ENCODE measurements at regions not wholly inside any gene's neighbourhood (a gene's known extent, or its start where the extent isn't known, plus 50 kb on each side); places are given as distances from the start of the nearest gene placed in this dataset.
"Not testable (repeated sequence)": the region's sequence is repeated elsewhere in the genome, so short reads cannot be mapped to it uniquely, and the experiment has no call there.

DNA sequence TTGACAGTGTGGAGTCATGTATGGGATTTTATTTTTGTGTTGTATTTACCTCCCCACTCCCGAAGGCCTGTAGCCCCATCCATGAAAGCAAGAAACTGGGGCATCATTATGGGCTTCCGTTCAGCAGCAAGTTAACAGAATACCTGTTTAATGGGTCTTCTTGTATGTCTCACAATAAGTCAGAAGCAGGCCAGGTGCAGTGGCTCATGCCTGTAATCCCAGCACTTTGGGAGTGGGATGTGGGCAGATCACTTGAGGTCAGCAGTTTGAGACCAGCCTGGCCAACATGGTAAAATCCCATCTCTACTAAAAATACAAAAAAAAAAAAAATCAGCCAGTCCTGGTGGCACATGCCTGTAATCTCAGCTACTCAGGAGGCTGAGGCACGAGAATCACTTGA, 239.7 kb downstream of the SMAD2 start:
- DNase-seq; in situ Hi-C loops (cut with MboI; ENCODE audit: low pct_unique_long_range_greater_than_20kb, low sequenced_read_pairs): not testable (repeated sequence)

DNA sequence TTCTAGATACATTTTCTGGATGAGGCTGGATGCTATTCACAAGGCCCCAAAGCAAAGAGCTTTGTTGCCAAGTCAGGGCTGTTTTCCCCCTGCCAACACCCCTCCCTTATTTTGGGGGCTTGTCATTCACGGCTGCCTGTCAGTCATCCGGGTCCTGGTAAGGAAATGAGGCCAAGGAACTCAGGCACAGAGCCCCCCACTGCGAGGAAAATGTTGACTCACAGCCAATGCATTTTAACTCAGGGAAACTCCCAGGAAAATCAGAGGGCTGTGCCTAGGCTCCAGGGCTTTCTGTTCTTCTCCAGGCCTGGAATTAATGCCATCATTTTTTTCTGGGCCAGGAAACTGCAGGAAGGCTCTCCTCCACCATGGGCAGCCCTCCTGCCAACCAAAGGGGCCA, 241.1 kb downstream of the SMAD2 start:
- in situ Hi-C loops (cut with MboI; ENCODE audit: low pct_unique_long_range_greater_than_20kb, low sequenced_read_pairs), result no loop called here
- no peak for DNase-seq

DNA sequence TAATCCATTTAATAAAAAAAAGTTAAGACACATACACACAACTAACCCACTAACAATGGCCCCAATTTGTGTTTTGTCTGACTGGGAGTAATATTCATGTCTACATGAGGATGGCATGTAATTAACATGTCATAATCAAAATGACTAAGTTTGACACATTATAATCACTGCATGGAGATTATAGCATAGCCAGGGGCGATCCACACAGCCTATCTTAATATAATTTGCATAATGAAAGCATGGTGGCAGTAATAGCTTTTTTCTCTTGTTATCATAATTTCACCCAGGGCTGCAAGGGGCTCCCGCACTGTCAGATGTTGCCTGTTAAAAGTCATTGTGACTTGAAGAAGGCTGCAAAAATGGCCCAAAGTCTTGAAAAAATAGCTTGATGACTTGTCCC, 243.7 kb downstream of the SMAD2 start:
- no peak for DNase-seq
- in situ Hi-C loops (cut with MboI; ENCODE audit: low pct_unique_long_range_greater_than_20kb, low sequenced_read_pairs), result no loop called here

DNA sequence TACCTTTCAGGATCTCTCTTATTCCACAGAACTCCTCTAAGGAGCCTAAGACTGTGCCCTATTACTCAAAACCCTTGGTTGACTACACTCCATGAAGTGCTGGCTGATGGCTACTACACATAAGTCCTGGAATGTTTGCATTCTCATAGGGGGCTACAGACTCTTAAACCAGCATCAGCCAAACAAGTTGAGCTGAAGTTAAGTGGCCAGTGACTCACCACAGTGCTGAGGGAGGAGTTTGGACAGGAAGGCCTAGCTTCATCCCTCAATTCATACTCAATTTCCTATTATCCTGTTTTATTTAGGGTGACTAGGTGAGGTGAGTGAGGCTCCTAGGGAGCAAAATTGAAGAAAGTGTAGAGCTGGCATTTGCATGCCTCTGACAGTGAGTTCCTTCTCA, 246.7 kb downstream of the SMAD2 start:
- no peak for DNase-seq
- in situ Hi-C loops (cut with MboI; ENCODE audit: low pct_unique_long_range_greater_than_20kb, low sequenced_read_pairs), result no loop called here

DNA sequence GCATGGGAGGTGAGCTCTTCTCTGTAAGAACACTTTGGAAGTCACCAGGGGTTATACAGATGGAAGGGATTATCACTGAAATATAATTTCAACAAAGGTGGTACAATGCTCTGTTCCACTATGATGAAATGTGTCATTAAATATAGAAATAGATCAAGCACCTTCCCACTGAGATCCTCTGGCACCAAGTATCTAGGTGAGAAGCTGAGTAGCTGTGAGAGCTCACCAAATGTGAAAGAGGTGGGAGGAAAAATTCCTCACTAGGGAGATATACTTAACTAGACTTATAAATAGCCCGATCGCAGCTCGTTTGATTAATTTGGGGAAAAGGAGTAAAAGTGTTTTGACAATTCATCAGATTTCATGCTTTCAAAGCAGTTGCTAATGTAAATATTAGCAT, 247.6 kb downstream of the SMAD2 start:
- in situ Hi-C loops (cut with MboI; ENCODE audit: low pct_unique_long_range_greater_than_20kb, low sequenced_read_pairs), result no loop called here
- no peak for DNase-seq

DNA sequence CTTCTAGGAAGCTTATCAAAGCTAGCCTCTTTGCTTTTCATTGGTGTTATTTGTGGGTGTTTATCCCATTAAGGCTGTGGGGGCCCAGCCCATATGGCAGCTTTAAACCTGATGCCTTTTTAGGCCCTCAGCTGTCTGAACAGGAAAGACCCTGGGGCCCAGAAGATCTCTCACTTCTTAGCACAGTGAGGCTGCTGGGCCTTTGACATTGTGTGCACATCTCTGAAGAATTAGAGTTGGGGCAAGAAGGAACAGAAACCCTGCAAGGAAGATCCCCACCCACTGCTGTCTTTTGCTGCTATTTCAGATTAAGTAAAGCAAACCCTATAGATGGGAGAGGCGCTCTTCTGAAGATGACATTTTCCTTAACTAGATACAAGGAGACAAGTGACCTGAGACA, 250.0 kb downstream of the SMAD2 start:
- no peak for DNase-seq

DNA sequence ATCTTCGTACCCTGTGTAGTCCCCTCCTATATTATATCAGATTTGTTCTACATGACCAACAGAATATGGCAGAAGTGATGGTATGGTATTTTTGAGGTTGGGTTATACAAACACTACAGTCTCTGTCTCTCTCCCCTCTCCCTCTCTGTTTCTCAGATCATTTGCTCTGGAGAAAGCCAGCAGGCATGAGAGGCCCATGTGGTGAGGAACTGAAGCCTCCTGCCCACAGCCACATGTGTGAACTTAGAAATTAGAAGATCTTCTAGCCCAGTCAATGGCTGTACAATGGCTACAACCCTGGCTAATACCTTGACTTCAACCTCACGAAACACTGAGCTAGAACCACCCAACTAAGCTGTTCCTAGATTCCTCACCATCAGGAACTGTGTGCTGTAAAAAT, 250.6 kb downstream of the SMAD2 start:
- in situ Hi-C loops (cut with MboI; ENCODE audit: low pct_unique_long_range_greater_than_20kb, low sequenced_read_pairs), result no loop called here
- DNase-seq, result no peak

More for the DNA sequence above, 250.0 kb downstream of the SMAD2 start:
- in situ Hi-C loops (cut with MboI; ENCODE audit: low pct_unique_long_range_greater_than_20kb, low sequenced_read_pairs), result no loop called here

DNA sequence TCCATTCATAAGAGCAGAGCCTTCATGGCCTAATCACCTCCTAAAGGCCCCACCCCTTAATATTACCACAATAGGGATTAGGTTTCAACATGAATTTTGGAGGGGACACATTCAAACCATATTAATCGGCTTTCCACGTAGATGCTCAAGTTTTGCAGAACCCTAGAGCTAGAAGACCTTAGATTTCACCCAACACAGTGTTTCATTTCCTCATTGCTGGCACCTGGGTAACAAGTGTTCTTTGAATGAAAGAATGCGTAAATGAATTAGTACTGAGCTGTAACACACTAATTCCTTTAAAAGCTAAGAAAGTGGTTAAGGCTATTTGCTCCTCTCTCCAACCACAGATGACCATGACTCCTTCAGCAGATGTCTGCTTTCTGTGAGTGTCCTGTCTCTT, 252.5 kb downstream of the SMAD2 start:
- no peak for DNase-seq
- in situ Hi-C loops (cut with MboI; ENCODE audit: low pct_unique_long_range_greater_than_20kb, low sequenced_read_pairs), result no loop called here

DNA sequence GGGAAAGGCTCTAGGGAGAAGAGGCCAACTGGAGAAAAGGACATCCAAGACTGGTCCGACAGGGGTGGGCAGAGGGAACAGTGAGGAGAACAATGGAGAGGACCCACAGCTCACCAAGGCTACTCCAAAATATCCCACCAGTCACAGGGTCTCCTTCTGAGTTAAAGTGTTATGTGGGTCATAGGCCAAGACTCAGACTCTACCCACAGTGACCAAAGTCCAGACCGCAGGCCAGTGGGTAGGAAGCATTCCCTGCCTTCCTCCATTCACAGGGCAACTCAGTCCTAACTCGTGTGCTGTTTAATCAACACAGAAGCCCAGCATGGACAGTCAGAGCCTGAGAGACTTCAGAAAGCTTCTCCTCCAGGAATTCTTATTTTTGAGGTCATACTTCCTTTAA, 260.6 kb downstream of the SMAD2 start:
- DNase-seq, result no peak

DNA sequence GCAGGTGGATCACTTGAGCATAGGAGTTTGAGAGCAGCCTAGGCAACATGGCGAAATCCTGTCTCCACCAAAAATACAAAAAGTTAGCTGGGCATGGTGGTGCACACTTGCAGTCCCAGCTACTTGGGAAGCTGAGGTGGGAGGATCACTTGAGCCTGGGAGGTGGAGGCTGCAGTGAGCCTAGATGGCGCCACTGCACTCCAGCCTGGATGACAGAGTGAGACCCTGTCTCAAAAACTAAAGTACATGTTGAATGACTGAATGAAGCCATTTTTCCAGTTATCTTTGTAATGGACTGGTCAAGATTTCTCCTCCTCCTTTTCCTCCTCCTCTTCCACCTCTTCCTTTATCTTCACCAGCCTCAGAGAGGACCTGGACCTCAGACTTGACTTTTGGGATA, 272.0 kb downstream of the SMAD2 start:
- in situ Hi-C loops (cut with MboI; ENCODE audit: low pct_unique_long_range_greater_than_20kb, low sequenced_read_pairs), result no loop called here
- no peak for DNase-seq

More for the DNA sequence above, 260.6 kb downstream of the SMAD2 start:
- in situ Hi-C loops (cut with MboI; ENCODE audit: low pct_unique_long_range_greater_than_20kb, low sequenced_read_pairs), result no loop called here

DNA sequence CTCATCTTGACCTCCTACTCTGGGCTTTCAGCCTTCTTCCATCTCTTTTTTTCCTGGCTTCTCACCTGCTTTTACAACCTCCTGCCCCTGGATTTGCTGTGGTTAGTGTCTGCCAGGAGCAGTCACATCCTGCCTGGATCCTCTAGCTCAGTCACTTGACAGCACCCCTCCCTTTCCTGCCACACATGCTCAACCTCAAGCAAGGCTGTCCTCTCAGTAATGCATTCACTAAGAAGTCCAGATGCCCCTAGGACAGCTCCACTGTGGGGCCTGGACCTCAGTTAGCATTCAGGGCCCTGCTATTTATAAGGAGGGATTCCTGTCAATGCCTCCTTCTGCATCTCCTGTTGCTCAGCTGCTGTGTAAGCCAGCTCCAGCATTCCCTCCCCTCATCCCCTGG, 275.5 kb downstream of the SMAD2 start:
- in situ Hi-C loops (cut with MboI; ENCODE audit: low pct_unique_long_range_greater_than_20kb, low sequenced_read_pairs), result no loop called here
- DNase-seq, result no peak

DNA sequence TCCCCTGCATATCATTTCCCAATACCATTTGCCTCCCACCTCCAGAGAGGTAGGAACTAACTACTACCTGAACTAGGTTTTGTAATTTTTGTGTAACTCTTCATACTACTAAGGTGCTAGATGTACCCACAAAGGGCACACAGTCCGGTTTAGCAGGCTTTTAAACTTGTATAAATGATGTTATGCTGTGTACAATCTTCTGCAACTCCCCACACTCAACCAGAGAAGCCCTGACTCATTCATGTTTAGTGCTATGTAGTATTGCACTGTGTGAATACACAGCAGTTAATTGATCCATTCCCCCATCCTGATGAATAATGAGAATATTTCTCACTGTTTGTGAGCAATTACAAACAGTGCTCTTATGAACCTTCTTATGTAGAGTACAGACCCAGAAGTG, 285.6 kb downstream of the SMAD2 start:
- DNase-seq, result no peak
- in situ Hi-C loops (cut with MboI; ENCODE audit: low pct_unique_long_range_greater_than_20kb, low sequenced_read_pairs), result no loop called here

DNA sequence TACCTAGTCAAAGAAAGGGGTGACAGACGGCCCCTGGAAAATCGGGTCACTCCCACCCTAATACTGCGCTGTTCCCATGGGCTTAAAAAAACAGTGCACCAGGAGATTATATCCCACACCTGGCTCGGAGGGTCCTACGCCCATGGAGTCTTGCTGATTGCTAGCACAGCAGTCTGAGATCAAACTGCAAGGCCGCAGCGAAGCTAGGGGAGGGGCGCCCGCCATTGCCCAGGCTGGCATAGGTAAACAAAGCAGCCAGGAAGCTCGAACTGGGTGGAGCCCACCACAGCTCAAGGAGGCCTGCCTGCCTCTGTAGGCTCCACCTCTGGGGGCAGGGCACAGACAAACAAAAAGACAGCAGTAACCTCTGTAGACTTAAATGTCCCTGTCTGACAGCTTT, 292.9 kb downstream of the SMAD2 start:
- DNase-seq; in situ Hi-C loops (cut with MboI; ENCODE audit: low pct_unique_long_range_greater_than_20kb, low sequenced_read_pairs): not testable (repeated sequence)

DNA sequence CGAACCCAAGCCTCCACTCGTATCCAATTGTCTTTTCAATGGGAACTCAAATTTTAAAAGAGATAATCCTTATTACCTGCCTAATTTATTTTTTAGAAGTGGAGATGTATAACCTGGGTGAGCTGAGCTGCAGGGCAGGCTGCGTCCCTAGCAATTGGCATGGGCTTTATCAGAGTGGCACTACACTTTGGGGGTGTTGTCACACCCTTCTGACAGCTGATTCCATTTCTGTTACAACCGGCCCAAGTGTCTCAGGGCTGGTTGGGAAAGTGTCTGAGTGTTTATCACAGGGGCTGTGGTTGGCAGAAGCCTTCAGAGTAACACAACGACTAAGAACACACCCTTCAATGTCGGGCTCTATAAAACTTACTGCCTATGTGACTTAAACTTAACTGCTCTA, 295.0 kb downstream of the SMAD2 start:
- DNase-seq, result no peak
- in situ Hi-C loops (cut with MboI; ENCODE audit: low pct_unique_long_range_greater_than_20kb, low sequenced_read_pairs), result no loop called here

DNA sequence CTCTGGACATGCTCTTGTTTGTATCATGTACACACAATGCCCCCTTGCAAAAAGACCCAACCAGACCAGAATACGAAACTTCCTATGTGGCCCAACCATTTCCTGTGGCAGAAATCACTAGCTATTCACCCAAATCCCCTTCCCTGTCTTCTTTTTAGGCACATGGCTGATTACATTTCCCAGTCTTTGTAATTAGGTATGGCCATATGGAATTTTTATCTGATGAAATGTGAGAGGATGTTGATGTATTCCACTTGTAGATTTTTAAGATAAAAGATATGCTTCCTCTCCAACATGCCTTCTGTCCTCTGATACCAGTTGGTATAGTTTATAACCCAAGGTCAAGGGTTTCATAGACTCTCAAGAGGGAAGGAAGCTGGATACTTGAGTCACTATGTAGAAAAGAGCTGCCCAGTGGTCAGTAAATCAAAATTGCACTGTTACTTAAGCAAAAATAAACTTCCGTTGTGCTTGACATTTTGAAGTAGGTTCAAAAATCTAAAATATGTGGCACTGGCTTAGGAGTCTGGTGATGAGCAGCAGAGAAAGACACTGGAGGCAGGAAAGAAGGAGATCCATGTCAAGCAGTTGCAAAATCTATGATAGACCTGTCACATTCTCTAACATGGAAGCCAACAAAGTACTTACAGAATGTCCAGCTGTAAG, 297.4 kb downstream of the SMAD2 start:
- DNase-seq, result no peak
- in situ Hi-C loops (cut with MboI; ENCODE audit: low pct_unique_long_range_greater_than_20kb, low sequenced_read_pairs), result no loop called here

DNA sequence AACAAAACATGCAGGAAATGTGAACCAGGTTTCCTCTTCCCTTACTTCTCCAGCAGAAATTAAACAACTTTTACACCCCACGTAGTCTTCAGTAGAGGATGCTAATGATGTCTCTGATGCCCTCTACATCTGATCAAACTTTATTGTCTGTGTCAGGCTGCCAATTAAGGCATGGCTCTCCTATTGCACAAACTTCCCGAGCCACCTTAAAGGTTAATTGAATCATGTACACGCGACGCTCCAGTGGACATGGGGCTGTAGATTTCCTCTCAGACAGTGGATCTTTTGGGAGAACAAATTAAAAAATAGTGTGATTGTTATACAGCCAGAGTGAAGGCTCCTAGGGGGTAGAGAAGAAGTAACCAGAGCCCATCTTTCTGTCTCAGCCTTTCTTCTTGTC, 301.6 kb downstream of the SMAD2 start:
- no peak for DNase-seq
- in situ Hi-C loops (cut with MboI; ENCODE audit: low pct_unique_long_range_greater_than_20kb, low sequenced_read_pairs), result no loop called here

DNA sequence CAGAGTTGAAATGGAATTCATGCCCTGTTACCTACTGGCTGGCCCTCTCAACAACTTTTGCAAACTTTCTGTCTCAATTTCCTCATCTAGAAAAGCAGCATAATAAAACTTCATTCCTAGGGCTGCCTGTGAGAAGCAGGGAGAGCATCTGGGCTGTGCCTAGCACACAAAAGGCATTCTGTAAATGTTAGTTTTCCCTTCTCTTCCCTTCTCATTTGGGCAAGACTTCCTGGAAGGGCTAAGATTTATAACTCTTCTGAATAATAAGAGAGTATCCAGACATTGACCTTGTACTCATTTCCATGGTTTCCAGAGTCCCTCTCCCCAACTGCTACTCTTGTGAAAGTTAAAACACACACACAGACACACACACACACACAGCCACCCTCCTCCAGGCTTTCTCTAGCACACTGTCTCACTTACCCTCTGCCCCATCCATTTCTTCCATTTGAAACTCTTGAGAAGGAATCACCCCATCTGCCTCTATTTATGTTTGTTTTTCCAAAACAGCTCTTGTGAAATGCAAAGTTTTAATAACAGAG, 302.1 kb downstream of the SMAD2 start:
- in situ Hi-C loops (cut with MboI; ENCODE audit: low pct_unique_long_range_greater_than_20kb, low sequenced_read_pairs), result no loop called here
- DNase-seq, result no peak

DNA sequence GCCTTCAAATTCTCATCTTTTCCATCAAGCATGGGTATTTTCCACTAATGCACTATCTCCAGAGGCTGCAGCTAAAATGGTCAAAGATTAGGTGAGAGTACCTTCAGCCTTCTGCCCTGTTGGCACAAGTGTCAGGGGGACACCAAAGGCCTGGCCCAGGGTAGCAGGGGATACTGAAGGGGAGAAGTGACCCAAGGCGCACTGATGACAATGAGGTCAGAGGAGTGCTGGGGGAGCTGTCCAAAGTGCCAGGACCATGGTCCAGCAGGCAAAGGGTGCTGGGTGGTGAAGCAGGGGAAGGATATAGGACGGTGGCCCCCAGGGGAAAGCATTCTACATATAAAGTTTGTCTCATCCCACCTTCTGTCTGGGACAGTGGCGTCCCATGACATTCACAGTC, 303.4 kb downstream of the SMAD2 start:
- in situ Hi-C loops (cut with MboI; ENCODE audit: low pct_unique_long_range_greater_than_20kb, low sequenced_read_pairs), result no loop called here
- no peak for DNase-seq

DNA sequence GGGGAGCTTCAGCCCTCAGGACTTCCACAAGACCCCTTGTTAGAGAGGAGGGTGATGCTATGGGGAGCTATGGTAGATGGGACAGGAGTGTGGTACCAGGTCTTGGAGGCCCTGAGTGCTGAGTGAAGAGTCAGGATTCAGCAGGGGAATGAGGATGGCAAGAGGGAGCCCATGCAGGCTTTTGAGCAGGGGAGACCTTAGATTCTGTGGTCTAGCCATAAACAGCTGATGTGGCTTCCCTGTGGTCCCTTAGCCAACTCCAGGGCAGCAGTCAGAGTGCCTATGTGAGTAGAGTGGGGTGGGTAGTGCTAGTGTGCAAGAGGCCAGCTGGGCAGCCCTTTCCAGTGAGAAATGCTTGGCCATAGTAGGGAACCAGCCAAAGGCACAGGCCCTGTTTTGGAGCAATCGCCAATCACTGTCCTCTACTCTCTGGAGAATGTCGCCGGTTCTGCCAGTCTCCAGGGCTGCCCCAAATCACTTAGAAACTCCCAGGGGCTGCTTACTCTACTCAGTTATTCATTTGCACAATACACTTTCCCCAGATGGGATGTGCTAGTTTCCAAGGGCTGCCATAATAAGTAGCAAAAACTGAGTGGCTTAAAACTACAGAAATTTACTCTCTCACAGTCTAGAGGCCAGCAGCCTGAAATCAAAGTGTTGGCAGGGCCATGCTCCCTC, 310.5 kb downstream of the SMAD2 start:
- no peak for DNase-seq
- in situ Hi-C loops (cut with MboI; ENCODE audit: low pct_unique_long_range_greater_than_20kb, low sequenced_read_pairs), result no loop called here

DNA sequence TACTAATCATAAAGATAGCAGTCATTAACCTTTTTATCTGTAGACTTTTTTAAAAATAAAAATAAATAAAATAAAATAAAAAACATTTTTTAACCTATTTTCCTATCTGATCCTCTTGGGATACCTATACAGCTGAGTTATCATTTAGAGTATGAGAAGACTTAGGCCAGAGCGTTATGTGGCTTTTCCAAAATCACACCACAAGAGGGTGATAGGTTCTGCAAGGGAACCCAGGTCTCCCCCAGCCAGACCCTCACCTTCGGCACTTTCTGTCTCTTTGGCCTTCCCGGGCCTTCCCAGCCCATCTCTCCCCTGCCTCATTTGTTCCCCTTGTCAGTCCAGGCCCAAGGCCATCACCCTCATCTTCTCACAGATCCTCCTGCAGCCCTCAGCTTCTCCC, 311.7 kb downstream of the SMAD2 start:
- in situ Hi-C loops (cut with MboI; ENCODE audit: low pct_unique_long_range_greater_than_20kb, low sequenced_read_pairs), result no loop called here
- DNase-seq, result no peak

DNA sequence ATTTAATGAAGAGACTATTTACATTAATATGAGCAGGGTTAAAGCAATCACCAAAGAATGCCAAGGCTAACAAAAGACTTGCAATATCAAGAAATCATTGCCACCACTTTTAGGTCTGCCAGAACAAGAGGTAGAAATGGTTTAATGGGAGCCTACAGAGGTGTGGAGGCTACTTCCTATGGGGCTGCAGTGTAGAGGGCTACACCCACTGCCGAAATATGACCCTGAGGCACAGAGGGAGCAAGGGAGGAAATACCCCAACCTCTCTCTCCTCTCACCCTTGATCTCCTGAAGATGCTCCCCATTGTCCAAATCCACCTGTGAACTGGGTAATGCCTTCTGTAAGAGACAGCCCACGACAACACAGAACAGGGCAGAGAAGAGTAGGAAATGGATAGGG, 315.4 kb downstream of the SMAD2 start:
- in situ Hi-C loops (cut with MboI; ENCODE audit: low pct_unique_long_range_greater_than_20kb, low sequenced_read_pairs), result no loop called here
- no peak for DNase-seq

All from KBM-7 (cell line).